GM10266 (cell line): ENCODE measurements at regions not wholly inside any gene's neighbourhood (a gene's known extent, or its start where the extent isn't known, plus 50 kb on each side); places are given as distances from the start of the nearest gene placed in this dataset.
"Not testable (repeated sequence)": the region's sequence is repeated elsewhere in the genome, so short reads cannot be mapped to it uniquely, and the experiment has no call there.

ENCODE experiments used
- DNase-seq: peaks from one replicate; pipeline ENCODE4 v3.0.0; 2012; ENCODE audit errors: extremely low spot score
- CTCF ChIP-seq: IDR thresholded peaks from 2 replicates; pipeline ENCODE4 v1.5.1; 2012; ENCODE audit warnings: mild to moderate bottlenecking, low read depth; ENCODE audit not compliant: control insufficient read depth, insufficient read depth; ENCODE audit errors: missing control alignments

DNA sequence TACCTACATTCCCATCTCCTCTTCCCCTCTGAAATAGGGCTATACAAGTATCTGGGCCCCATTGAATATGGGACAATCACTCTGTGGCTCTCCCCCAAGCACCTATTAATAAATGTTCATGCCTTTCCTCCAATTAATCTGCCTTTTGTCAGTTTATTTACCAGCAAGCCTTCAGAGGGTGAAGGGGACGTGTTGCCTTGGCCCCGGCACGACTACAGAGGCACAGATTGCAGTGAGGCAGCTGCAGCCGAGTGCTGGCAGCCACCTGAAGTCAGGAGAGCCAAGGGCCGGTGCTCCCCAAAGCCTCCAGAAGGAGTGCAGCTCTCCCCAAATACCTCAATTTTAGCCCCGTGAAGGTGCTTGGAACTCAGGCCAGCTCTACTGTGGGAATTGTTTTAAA lies 580.9 kb upstream of the B3GAT1 start:
- TF ChIP-seq CTCF = no peak
- no peak for DNase-seq

GRCh38 chr11:134988495-134988894 lies 576.5 kb upstream of the B3GAT1 start:
- no peak for DNase-seq
- TF ChIP-seq CTCF = no peak

- no peak for DNase-seq
- no peak for TF ChIP-seq CTCF
Measured at GRCh38 chr11:134987822-134988221, 575.8 kb upstream of the B3GAT1 start.

GRCh38 chr11:134987223-134987768 lies 575.3 kb upstream of the B3GAT1 start:
- DNase-seq = no peak
- TF ChIP-seq CTCF = no peak

- no peak for TF ChIP-seq CTCF
- DNase-seq = no peak
Measured at GRCh38 chr11:134984421-134984820, 572.4 kb upstream of the B3GAT1 start.

DNA sequence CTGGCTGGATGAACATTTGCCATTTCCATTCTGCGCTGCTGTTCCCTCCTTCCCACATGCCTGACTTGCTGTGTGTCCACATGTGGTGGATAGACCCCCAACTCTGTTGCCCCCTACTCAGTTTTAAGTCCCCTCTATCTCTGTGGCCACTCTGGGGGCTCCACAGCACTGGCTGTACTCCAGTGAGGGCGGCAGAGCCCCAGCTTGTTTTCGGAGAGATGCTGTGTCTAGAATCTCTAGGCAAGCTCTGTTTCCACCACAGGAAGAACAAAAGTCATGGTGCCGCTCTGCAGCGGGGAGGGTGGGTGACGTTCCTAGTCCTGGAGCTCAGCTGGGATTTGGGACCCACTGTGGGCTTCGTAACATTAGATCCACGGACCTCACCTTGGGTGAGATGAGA lies 570.4 kb upstream of the B3GAT1 start:
- not testable (repeated sequence) for DNase-seq

DNA sequence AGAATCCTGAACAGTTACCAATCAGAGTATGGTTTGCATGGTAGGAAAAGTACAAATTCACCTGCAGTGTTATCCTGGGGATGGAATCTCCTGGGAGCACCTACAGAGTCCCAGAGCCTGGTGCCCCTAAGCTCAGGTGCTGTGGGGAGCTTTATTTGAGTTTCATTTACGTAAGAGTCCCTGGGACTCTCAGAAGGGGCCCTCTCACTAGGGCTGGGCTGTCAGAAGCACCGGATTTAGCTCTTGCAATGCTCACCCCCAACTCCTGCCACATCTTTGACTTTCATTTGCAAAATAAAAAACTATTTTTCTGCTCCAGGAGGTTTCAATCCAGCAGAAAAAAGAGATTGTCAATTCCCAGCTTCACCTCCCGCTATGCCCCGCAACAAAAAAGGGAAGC lies 569.8 kb upstream of the B3GAT1 start:
- no peak for DNase-seq
- TF ChIP-seq CTCF = no peak
